ENCODE measurements at regions not wholly inside any gene's neighbourhood (a gene's known extent, or its start where the extent isn't known, plus 50 kb on each side); places are given as distances from the start of the nearest gene placed in this dataset.
"Not testable (repeated sequence)": the region's sequence is repeated elsewhere in the genome, so short reads cannot be mapped to it uniquely, and the experiment has no call there.

DNA sequence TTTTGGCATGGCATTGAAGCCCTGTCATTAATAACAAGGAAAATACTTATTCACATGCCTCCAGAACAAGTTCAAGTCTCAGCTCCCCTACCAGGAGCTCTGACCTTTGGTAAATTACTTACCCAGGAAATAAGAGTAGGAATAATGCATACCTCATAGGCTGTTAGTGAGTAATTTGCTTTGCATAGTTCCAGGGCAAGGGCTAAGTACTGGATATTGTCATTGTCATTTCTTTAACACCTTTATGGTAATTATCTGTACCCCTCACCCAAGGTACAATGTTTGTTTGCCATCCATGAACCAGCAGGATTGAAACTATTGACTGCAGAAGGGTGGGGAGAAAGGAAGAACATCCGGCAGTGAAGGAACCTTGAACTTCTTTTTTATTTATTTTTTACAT, 148.5 kb downstream of the SOX2 start:
- no peak for DNase-seq

DNA sequence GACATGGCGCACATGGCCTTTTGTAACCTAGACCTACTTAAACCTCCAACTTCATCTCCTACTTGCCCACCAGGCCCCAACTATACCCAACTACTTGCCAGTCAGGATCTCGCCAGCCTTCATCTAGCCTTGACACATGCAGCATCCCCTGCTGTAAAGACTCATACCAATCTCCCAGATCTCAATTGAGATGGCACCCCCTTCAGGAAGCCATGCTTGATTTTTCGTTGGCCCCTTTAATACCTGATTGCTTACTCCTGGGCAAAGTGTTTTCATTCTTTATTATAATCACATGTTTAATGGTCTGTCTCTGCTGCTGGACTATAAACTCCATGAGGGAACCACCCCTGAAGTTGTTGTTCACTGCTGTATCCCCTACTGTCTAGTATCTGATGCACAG, 150.8 kb downstream of the SOX2 start:
- DNase-seq, result no peak

DNA sequence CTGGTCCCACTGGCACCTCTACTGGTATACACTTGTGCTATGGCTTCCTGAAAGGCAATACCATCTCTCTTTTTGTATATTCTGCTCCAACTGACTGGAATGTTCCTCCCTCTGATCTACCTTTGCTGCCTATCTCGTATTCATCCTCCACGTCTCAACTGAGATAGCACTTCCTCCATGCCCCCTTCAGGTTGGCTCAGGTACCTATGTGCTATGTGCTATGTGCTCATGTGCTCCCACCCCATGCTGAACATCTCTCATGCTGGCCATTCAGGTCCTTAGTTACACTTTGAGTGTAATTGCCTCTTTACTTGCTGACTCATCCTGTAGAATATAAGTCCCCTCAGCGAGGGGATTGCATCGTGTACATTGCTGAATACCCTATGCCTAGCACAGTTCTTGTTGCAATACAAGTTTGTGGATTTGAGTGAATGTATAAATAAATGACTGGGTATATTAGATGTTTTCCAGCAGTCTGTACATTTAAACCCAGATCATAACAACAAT, 156.9 kb downstream of the SOX2 start:
- DNase-seq, result no peak

DNA sequence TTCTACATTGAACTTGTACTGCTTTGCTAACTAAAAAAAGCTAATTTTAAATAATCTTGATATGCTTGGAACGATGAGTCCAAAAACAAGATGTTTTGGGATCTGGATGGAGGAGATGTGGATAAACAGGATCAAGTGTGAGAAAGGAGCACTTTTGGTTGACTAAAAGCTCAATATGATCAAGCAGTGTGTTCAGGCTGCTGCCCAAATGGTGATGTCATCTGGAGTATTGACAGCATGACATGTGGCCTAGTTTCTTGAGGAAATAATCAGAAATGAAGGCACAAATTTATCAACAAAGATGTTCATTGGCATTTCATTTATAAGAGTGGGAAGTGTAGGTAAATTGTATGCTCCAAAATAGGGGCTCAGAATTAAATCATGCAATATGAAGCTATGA, 161.2 kb downstream of the SOX2 start:
- no peak for DNase-seq

DNA sequence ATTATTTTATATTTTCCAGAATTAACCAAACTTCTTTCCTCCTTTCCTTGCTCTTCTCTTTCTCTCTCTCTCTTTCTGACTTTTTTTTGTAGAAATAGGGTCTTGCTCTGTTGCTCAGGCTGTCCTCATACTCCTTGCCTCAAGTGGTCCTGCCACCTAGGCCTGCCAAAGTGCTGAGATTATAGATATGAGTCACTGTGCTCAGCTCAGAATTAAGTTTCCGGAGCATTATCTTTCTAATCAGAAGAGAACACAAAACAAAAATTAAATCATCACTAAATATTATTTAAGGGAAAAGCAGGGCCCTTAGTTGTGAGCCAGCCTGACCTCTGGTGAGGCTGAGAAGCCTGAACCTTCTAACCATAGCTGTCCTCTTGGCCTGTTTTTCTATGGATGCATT, 168.2 kb downstream of the SOX2 start:
- DNase-seq, result no peak

DNA sequence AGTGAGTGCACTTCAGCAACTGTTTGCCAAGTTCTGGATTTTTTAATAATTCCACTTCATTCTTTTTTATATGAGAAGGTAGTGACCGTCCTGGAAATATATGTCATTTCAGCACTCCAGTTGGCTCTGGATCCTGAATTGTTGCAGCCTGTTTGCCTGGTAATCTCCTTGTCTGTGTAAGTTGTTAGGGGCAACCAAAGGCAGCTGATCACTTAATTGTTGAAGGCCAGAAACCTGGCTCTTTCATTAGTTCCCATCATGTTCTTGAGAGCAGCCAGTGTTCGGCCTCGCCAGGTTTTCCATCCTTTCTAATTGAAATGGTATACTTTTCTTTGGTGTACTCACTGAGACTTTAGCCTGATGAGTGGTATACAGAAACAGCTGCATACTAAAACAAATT, 168.6 kb downstream of the SOX2 start:
- DNase-seq, result no peak

DNA sequence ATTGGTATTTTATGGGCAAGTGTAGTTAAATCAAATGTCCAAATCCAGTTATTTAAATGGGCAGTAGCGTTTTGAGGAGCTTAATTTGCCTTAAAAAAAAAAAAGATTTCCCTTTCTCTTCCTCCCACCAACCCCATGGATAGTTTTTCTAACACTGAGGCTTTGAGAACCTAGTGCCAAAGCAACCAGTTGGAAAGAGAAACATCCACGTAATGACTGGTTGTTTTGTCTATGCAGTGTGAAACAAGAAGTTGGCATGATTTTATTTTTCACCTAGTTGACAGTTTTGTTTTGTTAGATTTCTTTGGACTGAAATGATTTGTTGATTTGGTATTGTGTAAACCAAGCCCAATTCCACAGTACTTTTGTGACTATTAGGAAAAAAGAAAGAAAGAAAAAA, 170.0 kb downstream of the SOX2 start:
- no peak for DNase-seq

DNA sequence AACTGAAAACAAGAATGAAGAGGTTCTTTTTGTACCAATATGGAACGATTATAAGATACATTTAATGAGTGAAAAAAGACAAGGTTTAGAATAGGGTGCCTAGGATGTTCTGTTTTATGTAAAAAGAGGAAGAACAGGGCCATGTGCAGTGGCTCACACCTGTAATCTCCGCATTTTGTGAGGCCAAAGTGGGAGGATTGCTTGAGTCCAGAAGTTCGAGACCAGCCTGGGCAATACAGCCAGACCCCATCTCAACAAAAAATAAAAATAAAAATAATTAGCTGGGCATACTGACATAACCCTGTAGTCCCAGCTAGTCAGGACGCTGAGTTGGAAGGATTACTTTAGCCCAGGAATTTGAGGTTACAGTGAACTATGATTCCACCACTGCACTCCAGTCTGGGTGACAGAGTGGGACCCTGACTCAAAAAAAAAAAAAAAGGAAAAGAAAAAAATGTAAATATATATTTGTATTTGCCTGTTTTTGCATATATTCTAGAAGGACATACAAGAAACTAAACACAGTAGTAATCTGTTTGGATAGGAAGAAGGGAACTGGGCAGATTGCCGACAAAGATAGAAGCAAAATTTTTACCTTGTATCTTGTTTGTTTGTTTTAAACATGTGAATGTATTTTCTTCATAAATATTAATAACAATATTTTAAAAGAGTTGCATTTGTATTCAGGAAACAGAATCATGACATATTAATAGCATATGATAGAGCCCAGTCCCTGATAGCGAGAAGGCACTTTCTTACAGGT, 174.3 kb downstream of the SOX2 start:
- DNase-seq, result no peak

DNA sequence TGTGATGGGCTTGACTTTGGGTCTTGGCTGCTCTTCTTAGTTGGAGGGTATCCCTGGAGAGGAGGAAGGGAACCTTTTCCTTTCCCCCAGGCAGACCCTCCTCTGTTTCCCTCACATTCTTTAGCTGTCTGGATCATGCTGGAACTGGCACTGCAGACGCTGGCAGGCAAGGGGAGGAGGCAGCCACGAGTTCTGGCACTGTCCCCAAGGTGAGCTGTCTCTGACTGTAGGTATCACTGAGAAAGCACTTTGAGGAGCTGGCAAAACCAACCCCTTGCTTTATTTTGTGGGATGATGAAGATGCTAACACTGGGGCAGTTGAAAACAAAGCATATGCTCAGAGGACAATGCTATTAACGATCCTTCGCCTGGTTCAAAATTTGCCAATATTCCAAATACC, 175.0 kb downstream of the SOX2 start:
- no peak for DNase-seq

DNA sequence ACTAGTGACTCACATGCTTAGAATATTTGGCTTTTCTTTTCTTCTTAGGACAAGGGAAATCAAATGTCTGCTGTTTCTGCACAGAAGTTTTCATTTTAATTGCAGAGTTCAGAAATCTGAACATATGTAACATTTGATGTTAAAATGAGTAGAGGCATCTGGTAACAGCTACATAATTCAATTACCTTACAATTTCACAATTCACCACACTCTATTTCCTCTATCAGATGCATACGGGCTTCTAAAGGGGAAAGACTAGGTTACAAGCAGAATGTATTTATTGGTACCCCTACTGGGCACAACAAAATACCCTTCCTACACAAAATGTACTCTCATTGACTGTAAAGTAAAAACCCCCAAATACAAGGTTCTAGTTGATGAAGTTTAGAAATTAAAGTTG, 176.0 kb downstream of the SOX2 start:
- no peak for DNase-seq

DNA sequence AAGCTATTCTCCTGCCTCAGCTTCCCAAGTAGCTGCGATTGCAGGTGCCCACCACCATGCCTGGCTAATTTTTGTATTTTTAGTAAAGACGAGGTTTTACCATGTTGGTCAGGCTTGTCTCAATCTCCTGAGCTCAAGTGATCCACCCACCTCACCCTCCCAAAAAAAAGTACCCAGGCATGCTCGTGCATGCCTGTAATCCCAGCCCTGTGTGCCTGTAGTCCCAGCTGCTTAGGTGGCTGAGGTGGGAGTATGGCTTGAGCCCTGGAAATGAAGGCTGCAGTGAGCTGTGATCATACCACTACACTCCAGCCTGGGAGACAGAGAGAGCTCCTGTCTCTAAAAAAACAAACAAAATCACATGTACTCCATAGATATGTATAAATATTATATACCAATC, 176.5 kb downstream of the SOX2 start:
- no peak for DNase-seq

DNA sequence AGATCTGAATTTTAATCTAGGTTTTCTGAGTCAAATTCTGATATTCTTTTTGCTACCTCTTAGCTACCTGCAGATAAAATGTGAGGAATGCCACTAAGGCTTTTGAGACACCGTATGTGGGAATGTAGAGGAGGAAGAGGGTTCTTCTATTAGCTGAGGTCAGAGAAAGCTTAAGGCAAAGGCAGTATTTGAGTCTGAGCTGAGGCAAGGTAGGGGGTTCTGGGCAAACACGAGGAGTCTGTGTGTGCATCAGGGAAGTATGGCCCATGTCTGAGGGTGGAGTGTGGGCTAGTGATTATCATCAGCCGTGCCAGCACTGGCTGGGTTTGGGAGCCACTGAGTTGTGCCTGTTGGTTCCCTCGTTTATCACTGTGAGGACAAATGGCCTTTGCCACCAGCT, 181.1 kb downstream of the SOX2 start:
- no peak for DNase-seq

DNA sequence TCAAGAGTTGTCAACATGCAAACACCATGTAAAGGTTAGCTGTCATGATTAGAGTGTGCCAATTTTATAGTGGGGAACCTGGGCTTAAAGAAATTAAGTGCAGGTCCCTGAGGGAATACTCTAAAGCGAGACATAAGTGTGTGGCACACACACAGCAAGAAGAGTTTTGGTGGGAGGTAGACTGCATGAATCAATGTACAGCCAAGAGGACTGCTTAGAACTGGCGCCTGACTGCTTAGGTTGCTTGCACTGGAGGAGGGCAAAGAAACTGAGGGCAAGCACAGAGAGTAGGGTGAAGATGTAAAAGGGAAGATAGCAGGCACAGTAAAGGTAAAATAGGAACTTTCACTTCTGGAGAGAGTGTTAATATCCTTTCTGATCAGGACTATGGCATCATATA, 184.9 kb downstream of the SOX2 start:
- no peak for DNase-seq

DNA sequence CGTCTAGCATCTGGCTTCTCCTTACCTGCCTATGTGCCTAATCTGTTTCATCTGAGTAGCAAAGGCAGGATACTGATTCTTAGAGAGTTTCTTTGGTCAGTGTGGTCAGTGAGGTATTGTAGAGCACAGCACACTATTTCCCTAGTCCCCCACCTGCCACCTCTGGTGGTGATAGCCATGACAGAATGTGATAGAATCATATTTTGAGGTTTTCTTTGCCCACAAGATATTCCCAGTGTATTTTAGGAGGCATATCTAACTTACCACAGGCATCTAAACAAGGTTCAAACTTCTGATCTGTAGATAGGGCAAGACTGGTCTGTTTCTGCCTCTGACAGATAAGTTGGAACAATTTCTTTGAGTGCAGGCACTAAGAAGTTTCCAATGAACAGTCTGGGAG, 188.0 kb downstream of the SOX2 start:
- DNase-seq, result no peak

DNA sequence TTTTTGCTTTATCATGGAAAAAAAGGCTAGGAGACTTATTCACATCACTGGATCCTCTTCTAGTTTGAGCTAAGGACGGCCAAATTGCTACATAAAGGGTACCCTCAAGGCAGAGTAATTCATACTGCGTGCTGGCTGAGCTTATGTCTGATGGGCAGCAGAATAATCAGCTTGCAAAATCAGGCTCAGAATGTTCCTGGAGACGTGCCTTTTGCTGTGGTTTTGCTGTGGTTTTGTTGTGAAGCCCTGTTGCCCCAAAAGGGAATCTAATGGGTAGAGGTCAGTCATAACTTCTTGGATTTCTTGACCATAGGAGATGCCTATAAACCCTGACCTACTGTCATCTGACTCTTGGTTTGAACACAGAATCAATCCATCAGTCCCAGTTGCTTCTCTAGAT, 189.9 kb downstream of the SOX2 start:
- DNase-seq, result no peak

DNA sequence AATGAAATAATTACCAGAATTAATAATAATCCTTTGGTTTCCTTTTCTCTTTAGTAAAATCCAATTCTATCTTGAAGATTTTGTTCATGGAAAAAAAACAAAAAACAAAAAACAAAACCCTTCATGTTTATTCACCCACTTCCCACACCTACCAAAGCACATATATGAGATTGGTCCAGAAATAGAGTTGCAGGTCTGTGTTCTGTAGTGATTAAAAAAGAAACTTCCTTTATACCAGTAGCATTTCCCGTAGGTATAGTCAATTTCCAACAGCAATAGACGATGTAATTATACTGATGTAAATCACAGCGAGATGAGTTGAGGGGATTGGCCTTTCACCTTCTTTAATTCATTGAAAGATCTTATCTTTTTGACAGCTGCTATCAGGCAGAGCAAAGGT, 194.6 kb downstream of the SOX2 start:
- no peak for DNase-seq

DNA sequence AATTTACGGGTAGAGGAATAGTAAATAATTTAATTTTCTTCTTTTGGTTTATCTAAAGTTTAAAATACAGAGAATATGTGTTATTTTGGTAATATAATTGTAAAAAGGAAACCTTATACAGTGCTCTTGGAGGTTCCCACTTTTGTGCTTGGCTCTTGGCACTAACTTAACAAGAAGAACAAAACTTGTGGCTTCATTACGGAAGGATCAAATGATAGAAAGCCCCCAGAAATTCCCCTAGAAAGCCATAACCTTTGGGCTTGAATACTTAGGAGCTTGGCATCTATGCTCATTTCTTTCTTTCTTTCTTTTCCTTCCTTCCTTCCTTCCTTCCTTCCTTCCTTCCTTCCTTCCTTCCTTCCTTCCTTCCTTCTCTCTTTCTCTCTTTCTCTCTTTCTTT, 197.5 kb downstream of the SOX2 start:
- no peak for DNase-seq

DNA sequence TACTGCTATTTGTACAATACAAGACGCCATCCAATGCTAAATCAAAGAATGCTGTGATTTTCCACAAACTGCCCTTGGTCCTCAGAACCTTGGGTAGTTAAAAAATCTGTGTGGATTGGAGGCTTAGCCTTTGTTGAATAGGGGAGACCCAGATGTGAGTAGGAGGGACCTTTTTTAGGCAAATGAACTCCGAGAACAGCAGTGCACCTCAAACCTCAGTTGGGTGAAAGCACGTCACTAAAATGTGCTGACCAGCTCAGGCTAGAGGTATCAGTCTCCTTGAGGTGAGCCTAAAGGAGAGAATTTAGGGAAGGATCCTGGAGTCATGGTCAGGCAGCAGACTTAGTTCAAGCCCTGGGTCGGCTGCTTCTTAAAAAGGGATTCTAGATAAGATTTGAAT, 200.7 kb downstream of the SOX2 start:
- DNase-seq, result no peak

DNA sequence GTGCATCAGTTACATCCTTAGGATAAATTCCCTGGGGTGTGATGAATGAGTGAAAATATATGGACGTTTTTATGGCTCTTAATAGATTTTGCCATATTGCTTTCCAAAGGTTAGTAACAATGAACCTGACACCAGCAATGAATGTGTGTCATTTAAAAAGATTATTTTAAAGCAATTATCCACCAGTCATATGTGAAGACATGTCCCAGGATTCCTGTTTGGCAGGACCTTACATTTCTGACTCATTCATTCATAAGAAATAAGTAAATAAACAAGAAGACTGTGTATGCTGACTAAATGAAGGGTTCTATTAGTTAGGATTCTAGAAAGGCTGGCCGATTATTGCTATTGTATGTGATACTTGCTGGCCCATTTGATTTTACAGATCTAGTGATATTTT, 201.5 kb downstream of the SOX2 start:
- no peak for DNase-seq

DNA sequence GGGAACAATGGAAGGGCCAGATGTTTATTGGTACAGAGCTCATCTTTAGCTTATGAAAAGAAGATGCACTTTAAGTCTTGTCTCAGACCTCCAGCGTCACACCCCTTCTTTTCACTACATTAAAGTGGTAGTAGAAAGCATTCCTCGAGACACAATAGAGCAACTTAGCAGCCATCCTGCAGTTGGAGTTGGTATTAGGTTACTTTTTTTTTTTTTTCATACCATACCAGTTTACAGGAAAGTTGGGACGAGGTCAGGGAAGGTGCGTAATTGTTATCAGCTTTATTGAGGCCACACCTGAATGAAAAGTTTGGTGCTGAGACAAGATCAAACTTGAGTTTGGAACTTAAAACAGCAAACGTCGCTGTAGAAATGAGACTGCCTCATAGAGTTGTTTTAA, 203.8 kb downstream of the SOX2 start:
- DNase-seq, result no peak

DNA sequence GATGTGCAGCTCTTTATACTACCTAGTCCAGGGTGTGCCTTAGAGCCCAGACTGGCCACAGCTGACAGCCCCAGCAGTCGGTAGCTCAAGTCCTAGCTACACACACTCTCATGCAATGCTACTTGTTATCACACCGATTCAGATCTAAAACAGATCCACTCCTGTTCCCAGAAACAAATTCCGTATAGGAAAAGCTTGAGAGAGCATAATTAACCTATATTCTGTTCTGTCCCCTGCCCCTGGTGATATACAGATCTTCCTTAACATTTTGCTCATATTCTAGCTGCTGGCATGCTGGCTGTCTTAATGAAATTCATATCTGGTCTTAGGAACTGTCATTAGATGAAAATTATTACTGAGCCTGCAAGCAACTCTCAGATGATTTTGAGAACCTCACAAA, 204.3 kb downstream of the SOX2 start:
- DNase-seq, result no peak

DNA sequence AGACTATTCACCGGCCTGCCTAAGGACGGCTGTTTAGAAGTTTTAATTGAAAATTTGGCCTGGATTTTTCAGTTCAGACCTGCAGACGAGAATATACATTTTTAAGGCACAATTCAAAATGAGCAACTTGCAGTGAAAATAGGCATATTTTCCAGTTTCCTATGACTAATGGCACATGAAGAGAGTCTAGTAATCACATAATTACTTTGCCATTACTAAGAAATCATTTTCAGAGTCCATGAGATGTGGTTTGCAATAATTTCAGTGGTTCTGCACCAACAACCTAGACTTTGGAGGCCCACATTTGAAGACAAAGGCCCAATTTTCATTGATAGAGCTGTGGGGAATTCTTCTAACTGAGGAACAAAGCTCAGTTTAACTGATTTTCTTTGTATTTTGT, 205.3 kb downstream of the SOX2 start:
- no peak for DNase-seq

DNA sequence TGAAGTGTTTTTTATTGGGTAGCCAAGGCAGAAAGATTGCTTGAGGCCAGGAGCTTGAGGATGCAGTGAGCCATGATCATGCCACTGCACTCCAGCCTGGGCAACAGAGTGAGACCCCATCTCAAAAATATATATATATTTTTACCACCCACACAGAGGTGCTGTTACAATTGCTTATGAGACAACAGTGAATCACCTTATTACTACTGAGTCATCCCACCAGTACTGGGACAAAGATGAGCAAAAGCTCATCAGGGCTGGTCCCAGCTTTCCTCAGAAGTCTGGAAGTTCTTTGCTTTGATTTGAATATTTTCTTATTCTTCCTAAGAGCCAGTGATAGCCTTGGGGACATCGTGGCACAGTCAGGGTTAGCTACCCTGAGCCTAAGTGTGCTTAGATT, 207.7 kb downstream of the SOX2 start:
- no peak for DNase-seq

DNA sequence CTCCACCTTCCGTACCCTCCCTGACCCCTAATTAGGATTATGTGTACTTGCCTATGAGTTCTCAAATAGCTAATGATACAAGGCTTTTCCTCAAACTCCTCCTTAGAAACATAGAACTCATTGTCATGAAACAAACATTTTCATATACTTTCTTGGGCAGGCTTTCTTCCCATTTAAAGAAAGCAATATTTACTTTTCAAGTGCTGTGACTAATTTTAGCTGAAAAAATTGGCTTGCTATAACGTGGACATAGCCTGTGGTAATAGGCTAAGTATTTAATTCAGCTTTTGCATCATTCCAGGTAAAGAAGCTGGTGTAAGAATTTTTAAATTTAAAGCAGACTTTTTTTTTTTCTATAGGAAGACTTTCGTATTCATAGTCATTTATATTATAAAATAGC, 208.7 kb downstream of the SOX2 start:
- DNase-seq, result no peak

DNA sequence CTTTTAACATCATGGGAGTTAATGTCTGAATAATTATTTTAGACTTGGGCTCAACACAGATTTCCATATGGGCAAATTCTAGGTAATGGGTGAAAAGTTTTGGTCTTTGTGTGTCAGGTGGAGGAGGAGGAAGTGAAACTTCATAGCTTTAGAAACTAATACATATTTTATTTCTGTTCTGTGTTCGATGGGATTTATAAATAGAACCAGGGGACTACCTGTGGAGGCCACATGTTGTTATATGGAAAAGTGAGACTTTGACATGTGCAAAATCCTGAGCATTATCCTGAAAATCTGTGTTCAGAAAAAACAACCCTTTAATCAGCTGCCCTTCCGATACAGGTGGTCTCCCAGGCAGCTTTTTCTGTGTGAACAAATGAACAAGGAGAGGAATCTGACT, 209.5 kb downstream of the SOX2 start:
- no peak for DNase-seq

DNA sequence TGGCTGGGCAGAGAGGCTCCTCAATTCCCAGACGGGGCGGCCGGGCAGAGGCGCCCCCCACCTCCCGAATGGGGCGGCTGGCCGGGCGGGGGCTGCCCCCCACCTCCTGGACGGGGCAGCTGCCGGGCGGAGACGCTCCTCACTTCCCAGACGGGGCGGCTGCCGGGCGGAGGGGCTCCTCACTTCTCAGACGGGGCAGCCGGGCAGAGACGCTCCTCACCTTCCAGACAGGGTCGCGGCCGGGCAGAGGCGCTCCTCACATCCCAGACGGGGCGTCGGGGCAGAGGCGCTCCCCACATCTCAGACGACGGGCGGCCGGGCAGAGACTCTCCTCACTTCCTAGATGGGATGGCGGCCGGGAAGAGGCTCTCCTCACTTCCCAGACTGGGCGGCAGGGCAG, 214.1 kb downstream of the SOX2 start:
- DNase-seq, result not testable (repeated sequence)

Measured in stimulated activated naive CD4-positive, alpha-beta T cell treated with Interleukin-2 at 50 U/mL for 16 hours (primary cell).